Stimulated activated CD4-positive, alpha-beta T cell treated with anti-CD3 and anti-CD28 coated beads, Interleukin-2, amount 100 ng/mL, for 4 hours (primary cell): ENCODE measurements at regions not wholly inside any gene's neighbourhood (a gene's known extent, or its start where the extent isn't known, plus 50 kb on each side); places are given as distances from the start of the nearest gene placed in this dataset.

Experiments used
- DNase-seq: peaks from one replicate; pipeline ENCODE4 v3.0.0-alpha.2; 2020; ENCODE audit warnings: low read depth

- no peak for DNase-seq
Measured at GRCh38 chr2:29974086-29974485, 52.7 kb upstream of the ALK start.

- DNase-seq, result no peak
Measured at GRCh38 chr2:29977284-29977683, 55.9 kb upstream of the ALK start.

- DNase-seq, result no peak
Measured at GRCh38 chr2:29981402-29981801, 60.0 kb upstream of the ALK start.

GRCh38 chr2:29983308-29983707, 61.9 kb upstream of the ALK start:
- no peak for DNase-seq

- DNase-seq, result no peak
Measured at GRCh38 chr2:29987146-29987545, 65.8 kb upstream of the ALK start.

GRCh38 chr2:29990129-29990528, 68.7 kb upstream of the ALK start:
- DNase-seq, result no peak

GRCh38 chr2:29991086-29991485, 69.7 kb upstream of the ALK start:
- no peak for DNase-seq

GRCh38 chr2:29995241-29995640, 73.9 kb upstream of the ALK start:
- DNase-seq, result no peak

- no peak for DNase-seq
Measured at GRCh38 chr2:30003128-30003527, 81.7 kb upstream of the ALK start.

GRCh38 chr2:30022444-30023071, 101.2 kb upstream of the ALK start:
- DNase-seq, result no peak

GRCh38 chr2:30024281-30024680, 102.9 kb upstream of the ALK start:
- DNase-seq, result no peak

GRCh38 chr2:30026091-30027055, 105.0 kb upstream of the ALK start:
- no peak for DNase-seq

GRCh38 chr2:30029804-30030203, 108.4 kb upstream of the ALK start:
- DNase-seq, result no peak

GRCh38 chr2:30030361-30030760, 109.0 kb upstream of the ALK start:
- DNase-seq, result no peak

GRCh38 chr2:30031184-30031583, 109.8 kb upstream of the ALK start:
- DNase-seq, result no peak

GRCh38 chr2:30034052-30034775, 112.6 kb upstream of the YPEL5 start:
- no peak for DNase-seq

- DNase-seq, result no peak
Measured at GRCh38 chr2:30037016-30037415, 109.8 kb upstream of the YPEL5 start.

GRCh38 chr2:30038419-30038818, 108.4 kb upstream of the YPEL5 start:
- no peak for DNase-seq

GRCh38 chr2:30039101-30039500, 107.7 kb upstream of the YPEL5 start:
- no peak for DNase-seq

GRCh38 chr2:30040147-30040546, 106.7 kb upstream of the YPEL5 start:
- no peak for DNase-seq

GRCh38 chr2:30041884-30042283, 104.9 kb upstream of the YPEL5 start:
- no peak for DNase-seq

- no peak for DNase-seq
Measured at GRCh38 chr2:30046396-30046795, 100.4 kb upstream of the YPEL5 start.

GRCh38 chr2:30046979-30047378, 99.8 kb upstream of the YPEL5 start:
- DNase-seq, result no peak
